Esophagus muscularis mucosa (tissue), 3 donors: ENCODE measurements at regions not wholly inside any gene's neighbourhood (a gene's known extent, or its start where the extent isn't known, plus 50 kb on each side); places are given as distances from the start of the nearest gene placed in this dataset.

Experiments
- CTCF ChIP-seq, 3 experiments: fragments of 200-600 bp in 2 of 3; fragments of 450-650 bp in 1 of 3; sonication (generic) in 2 of 3; IDR thresholded peaks; one replicate each; pipeline ENCODE4 v1.5.1; 2017 to 2019; ENCODE audit warnings: antibody characterized with exemption in 3 of 3, mild to moderate bottlenecking in 2 of 3, moderate library complexity in 1 of 3
- POLR2A ChIP-seq: fragments of 450-650 bp; IDR thresholded peaks from one replicate; pipeline ENCODE4 v1.6.1; 2017; ENCODE audit warnings: antibody characterized with exemption, moderate library complexity, mild to moderate bottlenecking, low read depth

GRCh38 chr12:91975891-91976290 is 169.8 kb downstream of the BTG1 start:
- TF ChIP-seq CTCF (IDR thresholded peaks at IDR 0.05) (no peak), POLR2A (no peak)
